K562 (cell line): ENCODE measurements at regions not wholly inside any gene's neighbourhood (a gene's known extent, or its start where the extent isn't known, plus 50 kb on each side); places are given as distances from the start of the nearest gene placed in this dataset.

Source experiments
- ATAC-seq: fragments of 200-7000 bp; cut with Tn5 transposase; 3 replicates; pipeline ENCODE4 v1.9.1; 2020; ENCODE audit warnings: moderate library complexity
- BruUV-seq: library from RNA; stranded (reverse); fragments of 400-500 nt; replicated peaks from 2 replicates; lab custom pipeline; 2021; lab: Mats Ljungman, UMichigan
- CTCF ChIA-PET: fragments of 300-600 bp; formaldehyde crosslinking; extraction: SDS; loops from one replicate; lab custom pipeline; 2021; ENCODE audit warnings: low intra/inter-chr PET ratio; lab: Yijun Ruan, JAX
- POLR2A ChIA-PET: fragments of 300-600, 350-650 bp; sonication (Branson Sonifier 250); formaldehyde crosslinking; extraction: SDS; loops from one replicate; lab custom pipeline; 2021; ENCODE audit warnings: antibody characterized with exemption, inconsistent platforms; lab: Yijun Ruan, JAX
- DNase-seq, 4 experiments: peaks; one replicate each; pipeline versions ENCODE4 v3.0.0 to v3.0.0-alpha.2; 2011 to 2018; ENCODE audit warnings: low spot score in 3 of 4, mixed read lengths in 3 of 4; ENCODE audit errors: extremely low read depth in 1 of 4
- FAIRE-seq: peaks from 2 replicates; lab custom pipeline; 2011; peaks lifted over from hg19 to GRCh38; lab: Jason Lieb, UNC
- H2AFZ ChIP-seq: 2 replicates; pipeline ENCODE4 v1.6.0; 2011; ENCODE audit warnings: low read depth, low read length, control low read depth, inconsistent platforms
- H3K27ac ChIP-seq: fragments of 200-600 bp; 3 replicates; pipeline ENCODE4 v1.8.0; 2011; ENCODE audit warnings: low read depth, mild to moderate bottlenecking, control low read depth, inconsistent platforms, low read length, moderate library complexity, mixed read lengths; ENCODE audit errors: extremely low read depth
- H3K27me3 ChIP-seq, 2 experiments: fragments of 300-600 bp in 1 of 2; 2 replicates in 1 of 2; 3 replicates in 1 of 2; pipeline versions ENCODE4 v1.6.0 to v1.8.0; 2011; ENCODE audit warnings: inconsistent platforms in 2 of 2, low read length in 2 of 2, mild to moderate bottlenecking in 1 of 2, mixed read lengths in 1 of 2, moderate library complexity in 1 of 2; ENCODE audit not compliant: control insufficient read depth in 2 of 2, insufficient read depth in 2 of 2
- H3K36me3 ChIP-seq: fragments of 300-600 bp; 3 replicates; pipeline ENCODE4 v1.8.0; 2011; ENCODE audit warnings: mild to moderate bottlenecking, low read length, inconsistent platforms; ENCODE audit not compliant: control insufficient read depth, insufficient read depth
- H3K4me1 ChIP-seq, 2 experiments: fragments of 200-600 bp in 1 of 2; replicated peaks in 1 of 2; 2 replicates in 1 of 2; 3 replicates in 1 of 2; pipeline versions ENCODE4 v1.5.1 to v1.8.0; 2011; ENCODE audit warnings: inconsistent platforms in 2 of 2, low read length in 2 of 2, mild to moderate bottlenecking in 1 of 2, mixed read lengths in 1 of 2, moderate library complexity in 1 of 2; ENCODE audit not compliant: control insufficient read depth in 2 of 2, insufficient read depth in 2 of 2
- H3K4me2 ChIP-seq: 2 replicates; pipeline ENCODE4 v1.6.1; 2011; ENCODE audit warnings: low read length, control low read depth, inconsistent platforms, mixed read lengths; ENCODE audit not compliant: insufficient read depth
- H3K4me3 ChIP-seq: fragments of 200-600 bp; sonication (generic), shearing (Covaris generic); 2 replicates; pipeline ENCODE4 v1.5.1; 2016; ENCODE audit warnings: control low read depth, inconsistent platforms
- H3K79me2 ChIP-seq: fragments of 200-600 bp; 3 replicates; pipeline ENCODE4 v1.8.0; 2011; ENCODE audit warnings: low read length, inconsistent platforms; ENCODE audit not compliant: control insufficient read depth, insufficient read depth
- H3K9ac ChIP-seq, 2 experiments: 2 replicates each; pipeline versions ENCODE4 v1.6.0 to v1.6.1; 2011; ENCODE audit warnings: low read depth in 2 of 2, low read length in 2 of 2, control low read depth in 1 of 2, inconsistent platforms in 1 of 2, mild to moderate bottlenecking in 1 of 2, mixed read lengths in 1 of 2; ENCODE audit not compliant: insufficient read depth in 1 of 2
- H3K9me1 ChIP-seq: one replicate; pipeline ENCODE4 v1.6.0; 2011; ENCODE audit warnings: inconsistent platforms, mild to moderate bottlenecking, low read length, moderate library complexity; ENCODE audit not compliant: control insufficient read depth, insufficient read depth
- H3K9me3 ChIP-seq: replicated peaks from 2 replicates; pipeline ENCODE4 v1.5.1; 2011; ENCODE audit warnings: low read depth, low read length, inconsistent platforms; ENCODE audit not compliant: control insufficient read depth, insufficient read depth
- H4K20me1 ChIP-seq: replicated peaks from 2 replicates; pipeline ENCODE4 v1.6.1; 2011; ENCODE audit warnings: low read length, inconsistent platforms, mixed read lengths; ENCODE audit not compliant: control insufficient read depth, insufficient read depth
- NFATC3 ChIP-seq: fragments of 450-650 bp; IDR thresholded peaks from 2 replicates; pipeline ENCODE4 v1.6.1; 2017; ENCODE audit warnings: mild to moderate bottlenecking
- NFXL1 ChIP-seq: fragments of 450-650 bp; formaldehyde crosslinking; IDR thresholded peaks from 2 replicates; pipeline ENCODE4 v1.4.0; 2021; ENCODE audit warnings: mild to moderate bottlenecking
- PRDM10 ChIP-seq: fragments of 450-650 bp; IDR thresholded peaks from 2 replicates; pipeline ENCODE4 v1.6.1; 2018; ENCODE audit not compliant: partially characterized antibody
- YBX1 ChIP-seq: fragments of 450-650 bp; IDR thresholded peaks from 2 replicates; pipeline ENCODE4 v1.7.1; 2016; ENCODE audit warnings: mild to moderate bottlenecking
- YY1 ChIP-seq, 3 experiments: IDR thresholded peaks; 2 replicates each; pipeline ENCODE4 v1.6.1; 2011; ENCODE audit warnings: low read length in 2 of 3, mild to moderate bottlenecking in 2 of 3, moderate library complexity in 2 of 3, borderline replicate concordance in 1 of 3, control low read depth in 1 of 3, low read depth in 1 of 3; ENCODE audit not compliant: insufficient read depth in 3 of 3, insufficient replicate concordance in 2 of 3, control insufficient read depth in 1 of 3, insufficient read length in 1 of 3; ENCODE audit errors: extremely low read depth in 1 of 3
- ZNF174 ChIP-seq: fragments of 250-450 bp; sonication (Bioruptor Pico); IDR thresholded peaks from 2 replicates; pipeline ENCODE4 v1.4.0; 2020; ENCODE audit warnings: mild to moderate bottlenecking
- ZZZ3 ChIP-seq: fragments of 450-650 bp; IDR thresholded peaks from 2 replicates; pipeline ENCODE4 v1.6.1; 2016; ENCODE audit warnings: antibody characterized with exemption, mild to moderate bottlenecking, moderate library complexity
- in situ Hi-C: fragments of 300-500 bp; cut with MboI; formaldehyde crosslinking; loops from 4 replicates; pipeline ENCODE4 v1.15.0; 2018; ENCODE audit warnings: inconsistent platforms, mixed read lengths
- intact Hi-C: fragments of 100-400 bp; cut with micrococcal nuclease; formaldehyde crosslinking; loops from 2 replicates; pipeline ENCODE4 v1.14.2; 2022
- TF ChIP-seq, protein P1 (sequence below), 2 experiments: fragments of 450-650 bp in 1 of 2; IDR thresholded peaks; 2 replicates each; pipeline ENCODE4 v1.6.1; 2011 to 2017; ENCODE audit warnings: low read depth in 2 of 2, antibody characterized with exemption in 1 of 2, borderline replicate concordance in 1 of 2, low read length in 1 of 2, mild to moderate bottlenecking in 1 of 2, mixed read lengths in 1 of 2; ENCODE audit not compliant: control insufficient read depth in 1 of 2

DNA sequence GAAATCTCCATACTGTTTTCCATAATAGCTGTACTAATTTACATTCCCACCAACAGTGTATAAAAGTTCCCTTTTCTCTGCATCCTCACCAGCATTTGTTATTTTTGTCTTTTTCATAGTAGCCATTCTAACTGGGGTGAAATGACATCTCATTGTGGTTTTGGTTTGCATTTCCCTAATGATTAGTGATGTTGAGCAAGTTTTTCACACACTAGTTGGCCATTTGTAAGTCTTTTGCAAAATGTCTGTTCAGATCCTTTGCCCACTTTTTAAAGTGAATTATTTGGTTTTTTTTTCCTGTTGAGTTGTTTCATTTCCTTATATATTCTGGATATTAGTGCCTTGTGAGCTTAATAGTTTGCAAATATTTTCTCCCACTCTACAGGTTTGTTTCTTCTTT is 101.0 kb upstream of the NFE2L3 start:
- POLR2A ChIA-PET = no interaction called here
- no peaks in the 10 kb centered on the region for H3K9me3 ChIP-seq
- CTCF ChIA-PET = no interaction called here
- no peaks in the 10 kb centered on the region for H3K4me1 ChIP-seq
- no peak for ATAC-seq
- no peak for TF ChIP-seq YY1 (IDR thresholded peaks at IDR 0.05; ENCODE audit: borderline replicate concordance in 1 of 3, control insufficient read depth in 1 of 3, extremely low read depth in 1 of 3, insufficient read depth in 3 of 3, insufficient read length in 1 of 3, insufficient replicate concordance in 2 of 3, low read depth in 1 of 3, low read length in 2 of 3)
- TF ChIP-seq ZZZ3 = no peak
- TF ChIP-seq NFATC3 = no peak
- no peak for TF ChIP-seq ZNF174 (CRISPR knock-in tag)
- no peak for TF ChIP-seq NFXL1 (CRISPR knock-in tag)
- TF ChIP-seq, protein P1, sequence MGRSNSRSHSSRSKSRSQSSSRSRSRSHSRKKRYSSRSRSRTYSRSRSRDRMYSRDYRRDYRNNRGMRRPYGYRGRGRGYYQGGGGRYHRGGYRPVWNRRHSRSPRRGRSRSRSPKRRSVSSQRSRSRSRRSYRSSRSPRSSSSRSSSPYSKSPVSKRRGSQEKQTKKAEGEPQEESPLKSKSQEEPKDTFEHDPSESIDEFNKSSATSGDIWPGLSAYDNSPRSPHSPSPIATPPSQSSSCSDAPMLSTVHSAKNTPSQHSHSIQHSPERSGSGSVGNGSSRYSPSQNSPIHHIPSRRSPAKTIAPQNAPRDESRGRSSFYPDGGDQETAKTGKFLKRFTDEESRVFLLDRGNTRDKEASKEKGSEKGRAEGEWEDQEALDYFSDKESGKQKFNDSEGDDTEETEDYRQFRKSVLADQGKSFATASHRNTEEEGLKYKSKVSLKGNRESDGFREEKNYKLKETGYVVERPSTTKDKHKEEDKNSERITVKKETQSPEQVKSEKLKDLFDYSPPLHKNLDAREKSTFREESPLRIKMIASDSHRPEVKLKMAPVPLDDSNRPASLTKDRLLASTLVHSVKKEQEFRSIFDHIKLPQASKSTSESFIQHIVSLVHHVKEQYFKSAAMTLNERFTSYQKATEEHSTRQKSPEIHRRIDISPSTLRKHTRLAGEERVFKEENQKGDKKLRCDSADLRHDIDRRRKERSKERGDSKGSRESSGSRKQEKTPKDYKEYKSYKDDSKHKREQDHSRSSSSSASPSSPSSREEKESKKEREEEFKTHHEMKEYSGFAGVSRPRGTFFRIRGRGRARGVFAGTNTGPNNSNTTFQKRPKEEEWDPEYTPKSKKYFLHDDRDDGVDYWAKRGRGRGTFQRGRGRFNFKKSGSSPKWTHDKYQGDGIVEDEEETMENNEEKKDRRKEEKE (IDR thresholded peaks at IDR 0.05; ENCODE audit: borderline replicate concordance in 1 of 2, control insufficient read depth in 1 of 2, low read depth in 2 of 2, low read length in 1 of 2) = no peak
- no peak for TF ChIP-seq YBX1
- TF ChIP-seq PRDM10 = no peak
- TF ChIP-seq, all 486 proteins: peak for 0
- H3K9ac ChIP-seq = no peak overlapping the region
- H4K20me1 ChIP-seq = no peaks in the 10 kb centered on the region
- H3K27me3 ChIP-seq = peaks cover 2 to 6% of the 10 kb centered on the region in 2 experiments; a peak in 3 of 5 replicates
- H2AFZ ChIP-seq = no peak overlapping the region
- FAIRE-seq (no peak), DNase-seq (no peak)
- intact Hi-C loops (no loop called here), in situ Hi-C loops (no loop called here)
- no peaks in the 10 kb centered on the region for H3K79me2 ChIP-seq
- H3K36me3 ChIP-seq = no peaks in the 10 kb centered on the region
- H3K4me3 ChIP-seq = no peak overlapping the region
- H3K27ac ChIP-seq = no peak overlapping the region
- H3K9me1 ChIP-seq = no peaks in the 10 kb centered on the region
- no peak overlapping the region for H3K4me2 ChIP-seq
- BruUV-seq = no TSS peak
